Psoas muscle (tissue), 7 donors: ENCODE measurements at regions not wholly inside any gene's neighbourhood (a gene's known extent, or its start where the extent isn't known, plus 50 kb on each side); places are given as distances from the start of the nearest gene placed in this dataset.
"Not testable (repeated sequence)": the region's sequence is repeated elsewhere in the genome, so short reads cannot be mapped to it uniquely, and the experiment has no call there.

Experiments used
- ATAC-seq, 4 donors: fragments of 200-7000 bp; cut with Tn5 transposase; one replicate each; pipeline ENCODE4 v1.9.1; 2020; ENCODE audit warnings: moderate library complexity in 3 of 4, mild to moderate bottlenecking in 2 of 4
- DNase-seq, 2 donors: peaks; one replicate each; pipeline ENCODE4 v3.0.0-alpha.2; 2020
- H3K27ac ChIP-seq: fragments of 200-600 bp; one replicate; pipeline ENCODE4 v1.8.0; 2022
- H3K27me3 ChIP-seq, 3 donors: fragments of 200-600 bp in 1 of 3; one replicate each; pipeline versions ENCODE4 v1.6.1 to v1.8.0; 2013 to 2022; ENCODE audit warnings: low read length in 2 of 3, mild to moderate bottlenecking in 2 of 3, moderate library complexity in 1 of 3; ENCODE audit not compliant: insufficient read depth in 3 of 3
- H3K36me3 ChIP-seq, 2 donors: fragments of 200-600 bp in 1 of 2; one replicate each; pipeline versions ENCODE4 v1.6.1 to v1.8.0; 2013 to 2022; ENCODE audit warnings: low read depth in 1 of 2, mild to moderate bottlenecking in 1 of 2, moderate library complexity in 1 of 2; ENCODE audit not compliant: insufficient read depth in 1 of 2
- H3K4me1 ChIP-seq: fragments of 200-600 bp; one replicate; pipeline ENCODE4 v1.8.0; 2022
- H3K4me3 ChIP-seq: fragments of 200-600 bp; one replicate; pipeline ENCODE4 v1.8.0; 2022; ENCODE audit warnings: mild to moderate bottlenecking
- H3K9me3 ChIP-seq: fragments of 200-600 bp; one replicate; pipeline ENCODE4 v1.8.0; 2022
- WGBS, 3 donors: extraction: QIAGEN DNeasy Blood & Tissue Kit; methylation state at CpG; one replicate each; pipeline versions ENCODE4 v1.1.6 to v1.1.7; 2013; 5-methylcytosine and 5-hydroxymethylcytosine counted together
- intact Hi-C, 2 donors: fragments of 100-400 bp; cut with DNase I; formaldehyde crosslinking; loops; one replicate each; pipeline versions ENCODE4 v1.11.0 to v1.14.2; 2022
- TF ChIP-seq, protein P1 (sequence below): fragments of 200-600 bp; IDR thresholded peaks from one replicate; pipeline ENCODE4 v1.8.0; 2022; ENCODE audit warnings: antibody characterized with exemption
- donor health status: healthy with polysubstance abuse.
- donor health status: DM: no; HTN: no; CAD: no; lungs with moderate emphysema.
- donor health status: Bipolar disorder and iron deficiency.
- donor health status: healthy.
- donor health status: DM: yes; HTN: yes; CAD: no.
- donor health status: DM: no; HTN: no; CAD: no.
- donor health status: DM: yes; HTN: yes; CAD: no.

DNA sequence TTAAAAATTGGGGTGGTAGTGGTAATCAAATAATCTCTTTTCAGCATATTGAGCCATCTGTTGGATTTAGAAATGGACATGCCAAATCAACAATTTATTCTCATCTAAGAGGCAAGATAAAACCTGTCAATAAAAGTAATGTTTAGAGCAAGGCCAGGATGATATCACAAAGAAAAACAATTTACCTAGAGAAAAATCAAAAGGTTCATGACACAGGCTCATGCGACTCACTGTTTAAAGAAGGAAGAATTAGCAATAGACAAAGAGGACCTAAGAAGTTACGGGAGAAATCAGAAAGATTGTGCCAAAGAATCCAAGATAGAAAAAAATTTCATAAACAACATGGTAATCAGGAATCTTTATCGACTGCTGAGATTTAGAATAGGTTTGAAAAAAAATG is 868.5 kb upstream of the GBE1 start:
- intact Hi-C loops = no loop called here
- Histone ChIP-seq H3K36me3 (no peaks in the 10 kb centered on the region), H3K4me1 (no peaks in the 10 kb centered on the region), H3K27me3 (no peaks in the 10 kb centered on the region), H3K4me3 (no peak overlapping the region), H3K9me3 (no peaks in the 10 kb centered on the region), H3K27ac (no peak overlapping the region)
- DNase-seq (no peak), ATAC-seq (no peak)
- 86 to 90% (median 87%) methylated on average over 3 of the region's 3 CpGs for WGBS, 3 donors
- TF ChIP-seq, protein P1, sequence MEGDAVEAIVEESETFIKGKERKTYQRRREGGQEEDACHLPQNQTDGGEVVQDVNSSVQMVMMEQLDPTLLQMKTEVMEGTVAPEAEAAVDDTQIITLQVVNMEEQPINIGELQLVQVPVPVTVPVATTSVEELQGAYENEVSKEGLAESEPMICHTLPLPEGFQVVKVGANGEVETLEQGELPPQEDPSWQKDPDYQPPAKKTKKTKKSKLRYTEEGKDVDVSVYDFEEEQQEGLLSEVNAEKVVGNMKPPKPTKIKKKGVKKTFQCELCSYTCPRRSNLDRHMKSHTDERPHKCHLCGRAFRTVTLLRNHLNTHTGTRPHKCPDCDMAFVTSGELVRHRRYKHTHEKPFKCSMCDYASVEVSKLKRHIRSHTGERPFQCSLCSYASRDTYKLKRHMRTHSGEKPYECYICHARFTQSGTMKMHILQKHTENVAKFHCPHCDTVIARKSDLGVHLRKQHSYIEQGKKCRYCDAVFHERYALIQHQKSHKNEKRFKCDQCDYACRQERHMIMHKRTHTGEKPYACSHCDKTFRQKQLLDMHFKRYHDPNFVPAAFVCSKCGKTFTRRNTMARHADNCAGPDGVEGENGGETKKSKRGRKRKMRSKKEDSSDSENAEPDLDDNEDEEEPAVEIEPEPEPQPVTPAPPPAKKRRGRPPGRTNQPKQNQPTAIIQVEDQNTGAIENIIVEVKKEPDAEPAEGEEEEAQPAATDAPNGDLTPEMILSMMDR = no peak

DNA sequence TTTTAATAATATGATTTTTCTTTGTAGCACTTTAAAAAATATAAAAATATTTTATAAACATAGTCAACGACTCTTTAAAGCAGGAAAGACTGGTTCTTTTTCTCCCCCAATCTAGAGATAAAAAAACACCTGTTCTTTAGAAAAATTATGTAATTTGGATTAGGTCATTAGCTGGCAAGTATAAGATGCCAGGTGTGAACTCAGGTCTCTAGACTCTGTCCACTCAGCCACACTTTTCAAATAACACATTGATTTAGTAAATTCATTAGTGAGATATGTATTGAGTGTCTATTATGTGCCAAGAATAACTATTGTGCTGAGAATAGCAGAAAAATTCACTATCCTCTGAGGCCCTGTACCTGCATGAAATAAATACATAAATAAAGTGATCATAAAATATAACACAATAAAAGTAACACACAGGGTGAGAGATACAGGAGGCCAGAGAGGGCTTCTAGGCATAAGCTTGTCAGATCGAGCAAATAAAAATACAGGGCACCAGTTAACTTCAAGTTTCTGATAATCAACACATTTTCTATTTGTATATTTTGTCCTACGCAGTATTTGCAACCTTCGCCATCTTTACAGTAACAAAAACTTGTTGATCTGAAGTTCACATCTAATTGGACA is 867.1 kb upstream of the GBE1 start:
- intact Hi-C loops = no loop called here
- H3K4me1 ChIP-seq = no peaks in the 10 kb centered on the region
- TF ChIP-seq, protein P1 = no peak
- no peak for DNase-seq
- no peaks in the 10 kb centered on the region for H3K27me3 ChIP-seq
- no peak overlapping the region for H3K27ac ChIP-seq
- no peaks in the 10 kb centered on the region for H3K36me3 ChIP-seq
- H3K4me3 ChIP-seq = no peak overlapping the region
- WGBS, 3 donors = 65 to 90% (median 66%) methylated on average over 4 of the region's 4 CpGs
- peaks cover 3% of the 10 kb centered on the region for H3K9me3 ChIP-seq
- no peak for ATAC-seq

DNA sequence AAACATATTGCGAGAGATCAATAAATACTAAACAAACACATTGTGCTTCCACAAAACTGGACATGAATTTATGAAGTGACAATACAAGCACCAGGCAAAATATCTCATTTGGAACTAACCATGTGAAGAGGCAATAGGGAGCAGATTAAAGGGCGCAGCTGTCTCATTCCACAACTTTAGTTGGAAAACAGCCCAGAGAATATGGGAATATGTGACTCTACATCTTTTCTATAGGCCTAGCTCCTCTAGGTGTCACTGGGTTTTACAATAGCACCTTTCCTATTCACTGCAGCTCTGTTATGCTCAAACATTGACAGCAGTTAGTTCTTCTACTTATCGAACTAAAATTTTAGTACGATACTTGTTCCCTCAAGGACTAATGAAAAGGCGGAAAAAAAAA is 866.3 kb upstream of the GBE1 start:
- 82 to 86% (median 85%) methylated on average over 5 of the region's 5 CpGs for WGBS, 3 donors
- intact Hi-C loops = no loop called here
- no peaks in the 10 kb centered on the region for H3K36me3 ChIP-seq
- DNase-seq (no peak), ATAC-seq (no peak)
- H3K4me1 ChIP-seq = no peaks in the 10 kb centered on the region
- H3K4me3 ChIP-seq = no peak overlapping the region
- TF ChIP-seq, protein P1 = no peak
- no peak overlapping the region for H3K27ac ChIP-seq
- peaks cover 3% of the 10 kb centered on the region for H3K9me3 ChIP-seq
- H3K27me3 ChIP-seq = no peaks in the 10 kb centered on the region

DNA sequence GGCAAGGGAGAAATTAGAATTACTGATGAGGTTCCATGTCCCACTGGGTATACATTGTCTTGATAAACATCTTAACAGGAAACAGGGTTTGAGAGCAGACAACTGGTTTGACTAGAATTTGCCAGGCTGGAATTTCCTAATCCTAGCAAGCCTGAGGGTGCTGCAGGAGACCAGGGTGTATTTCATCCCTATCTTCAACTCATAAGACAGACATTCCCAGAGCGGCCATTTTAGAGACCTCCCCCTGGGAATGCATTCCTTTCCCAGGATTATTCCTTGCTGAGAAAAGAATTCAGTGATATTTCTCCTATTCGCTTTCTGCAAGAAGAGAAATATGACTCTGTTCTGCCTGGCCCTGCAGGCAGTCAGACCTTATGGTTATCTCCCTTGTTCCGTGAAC is 859.3 kb upstream of the GBE1 start:
- DNase-seq, H3K9me3 ChIP-seq, H3K27me3 ChIP-seq, intact Hi-C loops, H3K36me3 ChIP-seq, H3K27ac ChIP-seq, H3K4me3 ChIP-seq, ATAC-seq, H3K4me1 ChIP-seq: not testable (repeated sequence)
- 79 to 84% (median 81%) methylated on average over 3 of the region's 3 CpGs for WGBS, 3 donors

DNA sequence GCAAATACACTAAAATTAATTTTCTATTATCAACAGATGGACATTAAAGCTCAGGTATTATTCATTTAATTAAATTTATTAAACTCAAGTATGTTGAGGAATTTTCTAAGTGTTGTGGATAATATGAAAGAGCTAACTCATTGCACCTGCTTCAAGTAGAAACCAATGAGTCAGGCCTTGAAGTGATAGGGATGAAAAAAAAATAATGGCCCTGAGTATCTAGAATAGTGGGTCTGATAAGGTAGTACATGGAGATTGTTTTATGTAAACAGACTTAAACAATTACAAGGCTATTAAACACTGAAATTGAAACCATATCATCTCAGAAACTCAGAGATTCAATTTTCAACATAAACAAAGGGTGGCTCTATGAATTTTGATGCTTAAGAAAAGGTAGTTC is 857.1 kb upstream of the GBE1 start:
- Histone ChIP-seq H3K4me1 (no peaks in the 10 kb centered on the region), H3K27me3 (no peaks in the 10 kb centered on the region), H3K27ac (no peak overlapping the region), H3K9me3 (peaks cover 7% of the 10 kb centered on the region), H3K36me3 (no peaks in the 10 kb centered on the region), H3K4me3 (no peak overlapping the region)
- TF ChIP-seq, protein P1 = no peak
- no peak for DNase-seq
- intact Hi-C loops = no loop called here
- ATAC-seq = no peak
